Stimulated activated CD4-positive, alpha-beta T cell treated with anti-CD3 and anti-CD28 coated beads, Interleukin-4, amount 100 ng/mL, for 48 hours (primary cell): ENCODE measurements at regions not wholly inside any gene's neighbourhood (a gene's known extent, or its start where the extent isn't known, plus 50 kb on each side); places are given as distances from the start of the nearest gene placed in this dataset.
A peak's percentile ranks its signal among the peaks of the same experiment; 100 is the strongest.
"Not testable (repeated sequence)": the region's sequence is repeated elsewhere in the genome, so short reads cannot be mapped to it uniquely, and the experiment has no call there.

ENCODE experiments used
- DNase-seq, 2 donors: peaks; one replicate each; pipeline ENCODE4 v3.0.0-alpha.2; 2020; ENCODE audit warnings: low read depth in 2 of 2

GRCh38 chr6:158881884-158882283, 62.7 kb upstream of the EZR start:
- not testable (repeated sequence) for DNase-seq

GRCh38 chr6:158881276-158881675, 62.1 kb upstream of the EZR start:
- not testable (repeated sequence) for DNase-seq

GRCh38 chr6:158879180-158879579, 60.0 kb upstream of the EZR start:
- peak; percentile 46 to 70 for DNase-seq

- DNase-seq: no peak
Observed at GRCh38 chr6:158877716-158878115, 58.5 kb upstream of the EZR start.

GRCh38 chr6:158876886-158877285, 57.7 kb upstream of the EZR start:
- no peak for DNase-seq

GRCh38 chr6:158870649-158870957, 51.4 kb upstream of the EZR start:
- no peak for DNase-seq

GRCh38 chr6:158869826-158870648, 50.9 kb upstream of the EZR start:
- peak in 1 of 2 donors; percentile 93 for DNase-seq

GRCh38 chr6:158868890-158869825, 50.0 kb upstream of the EZR start:
- peak in 1 of 2 donors; percentile 95 for DNase-seq
